ENCODE measurements at regions not wholly inside any gene's neighbourhood (a gene's known extent, or its start where the extent isn't known, plus 50 kb on each side); places are given as distances from the start of the nearest gene placed in this dataset.
"Not testable (repeated sequence)": the region's sequence is repeated elsewhere in the genome, so short reads cannot be mapped to it uniquely, and the experiment has no call there.

DNA sequence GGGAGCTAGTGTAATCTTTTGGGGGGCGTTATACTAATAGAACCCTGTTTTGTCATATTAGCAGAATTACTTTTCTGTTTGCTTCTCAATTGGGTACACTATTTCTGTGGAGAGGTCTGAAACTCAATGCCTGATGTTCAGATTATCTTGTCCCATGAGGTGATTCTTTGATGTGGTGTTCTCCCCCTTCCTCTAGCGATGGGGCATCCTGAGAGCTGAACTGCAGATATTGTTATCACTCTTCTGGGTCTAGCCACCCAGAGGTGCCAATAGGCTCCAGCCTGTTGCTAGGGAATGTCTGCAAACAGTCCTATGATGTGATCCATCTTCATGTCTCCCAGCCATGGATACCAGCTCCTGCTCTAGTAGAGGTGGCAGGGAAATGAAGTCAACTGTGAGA lies 233.1 kb upstream of the RASA1 start:
- CTCF ChIA-PET = no interaction called here
- no peak overlapping the region for H3K27ac Mint-ChIP-seq
- TF ChIP-seq, protein P1, sequence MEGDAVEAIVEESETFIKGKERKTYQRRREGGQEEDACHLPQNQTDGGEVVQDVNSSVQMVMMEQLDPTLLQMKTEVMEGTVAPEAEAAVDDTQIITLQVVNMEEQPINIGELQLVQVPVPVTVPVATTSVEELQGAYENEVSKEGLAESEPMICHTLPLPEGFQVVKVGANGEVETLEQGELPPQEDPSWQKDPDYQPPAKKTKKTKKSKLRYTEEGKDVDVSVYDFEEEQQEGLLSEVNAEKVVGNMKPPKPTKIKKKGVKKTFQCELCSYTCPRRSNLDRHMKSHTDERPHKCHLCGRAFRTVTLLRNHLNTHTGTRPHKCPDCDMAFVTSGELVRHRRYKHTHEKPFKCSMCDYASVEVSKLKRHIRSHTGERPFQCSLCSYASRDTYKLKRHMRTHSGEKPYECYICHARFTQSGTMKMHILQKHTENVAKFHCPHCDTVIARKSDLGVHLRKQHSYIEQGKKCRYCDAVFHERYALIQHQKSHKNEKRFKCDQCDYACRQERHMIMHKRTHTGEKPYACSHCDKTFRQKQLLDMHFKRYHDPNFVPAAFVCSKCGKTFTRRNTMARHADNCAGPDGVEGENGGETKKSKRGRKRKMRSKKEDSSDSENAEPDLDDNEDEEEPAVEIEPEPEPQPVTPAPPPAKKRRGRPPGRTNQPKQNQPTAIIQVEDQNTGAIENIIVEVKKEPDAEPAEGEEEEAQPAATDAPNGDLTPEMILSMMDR (IDR thresholded peaks at IDR 0.05) = no peak
- intact Hi-C loops (cut with micrococcal nuclease) = no loop called here
- DNase-seq (no peak), ATAC-seq (no peak)
- no peaks in the 10 kb centered on the region for H3K36me3 Mint-ChIP-seq (ENCODE audit: low read depth)
- POLR2A ChIA-PET = no interaction called here
- H3K9me3 Mint-ChIP-seq = peaks cover 5% of the 10 kb centered on the region
- peaks cover 10% of the 10 kb centered on the region for H3K4me1 Mint-ChIP-seq (ENCODE audit: low read depth)
- H3K27me3 Mint-ChIP-seq = no peaks in the 10 kb centered on the region
- H3K4me3 Mint-ChIP-seq = no peak overlapping the region

DNA sequence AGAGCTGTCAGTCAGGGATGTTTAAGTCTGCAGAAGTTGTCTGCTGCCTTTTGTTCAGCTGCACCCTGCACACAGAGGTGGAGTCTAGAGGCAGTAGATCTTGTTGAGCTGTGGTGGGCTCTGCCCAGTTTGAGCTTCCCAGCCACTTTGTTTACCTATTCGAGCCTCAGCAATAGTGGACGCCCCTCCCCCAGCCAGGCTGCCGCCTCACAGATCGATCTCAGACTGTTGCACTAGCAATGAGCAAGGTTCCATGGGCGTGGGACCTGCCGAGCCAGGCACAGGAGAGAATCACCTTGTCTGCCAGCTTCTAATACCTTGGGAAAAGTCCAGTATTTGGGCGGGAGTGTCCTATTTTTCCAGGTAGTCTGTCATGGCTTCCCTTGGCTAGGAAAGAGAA lies 225.1 kb upstream of the RASA1 start:
- no peak overlapping the region for H3K4me3 Mint-ChIP-seq
- H3K36me3 Mint-ChIP-seq (ENCODE audit: low read depth) = no peaks in the 10 kb centered on the region
- TF ChIP-seq, protein P1 (IDR thresholded peaks at IDR 0.05) = no peak
- H3K4me1 Mint-ChIP-seq (ENCODE audit: low read depth) = peaks cover 10% of the 10 kb centered on the region
- intact Hi-C loops (cut with micrococcal nuclease) = no loop called here
- H3K27me3 Mint-ChIP-seq = no peaks in the 10 kb centered on the region
- ChIA-PET POLR2A (no interaction called here), CTCF (no interaction called here)
- DNase-seq = no peak
- ATAC-seq = no peak
- H3K9me3 Mint-ChIP-seq = peaks cover 5% of the 10 kb centered on the region
- no peak overlapping the region for H3K27ac Mint-ChIP-seq

DNA sequence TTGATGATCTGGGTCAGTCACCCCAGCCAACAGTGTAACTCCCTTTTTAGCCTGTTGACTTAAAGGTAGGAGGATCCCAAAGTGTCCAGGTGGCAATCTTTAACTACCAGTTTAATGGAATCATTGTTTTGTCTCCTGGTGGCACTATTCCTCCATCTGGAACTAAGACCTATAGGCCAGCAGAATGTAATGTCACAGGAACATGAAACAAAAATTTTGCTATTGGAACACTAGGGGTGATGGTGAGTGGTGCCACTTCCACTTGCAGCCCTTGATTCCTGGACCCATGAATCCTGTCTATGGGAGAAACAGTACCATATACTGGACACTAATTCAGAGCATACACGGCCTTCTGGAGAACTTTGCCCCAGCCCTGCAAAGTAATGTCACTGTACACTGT lies 219.5 kb upstream of the RASA1 start:
- intact Hi-C loops (cut with micrococcal nuclease) = no loop called here
- Mint-ChIP-seq H3K9me3 (peaks cover 15% of the 10 kb centered on the region), H3K36me3 (ENCODE audit: low read depth) (peaks cover 3% of the 10 kb centered on the region), H3K4me1 (ENCODE audit: low read depth) (no peaks in the 10 kb centered on the region), H3K4me3 (no peak overlapping the region), H3K27ac (no peak overlapping the region), H3K27me3 (no peaks in the 10 kb centered on the region)
- no peak for ATAC-seq
- no peak for DNase-seq
- TF ChIP-seq, protein P1 (IDR thresholded peaks at IDR 0.05) = no peak
- POLR2A ChIA-PET = no interaction called here
- CTCF ChIA-PET = no interaction called here

DNA sequence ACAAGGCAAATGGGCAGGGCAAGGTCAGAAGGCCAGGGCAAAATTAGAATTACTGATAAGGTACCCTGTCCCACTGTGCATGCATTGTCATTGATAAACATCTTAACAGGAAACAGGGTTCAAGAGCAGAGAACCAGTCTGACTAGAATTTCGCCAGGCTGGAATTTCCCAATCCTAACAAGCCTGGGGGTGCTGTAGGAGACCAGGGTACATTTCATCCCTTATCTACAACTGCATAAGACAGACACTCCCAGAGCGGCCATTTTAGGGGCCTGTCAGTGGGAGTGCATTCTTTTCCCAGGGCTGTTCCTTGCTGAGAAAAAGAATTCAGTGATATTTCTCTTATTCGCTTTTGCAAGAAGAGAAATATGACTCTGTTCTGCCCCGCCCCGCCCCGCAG lies 218.7 kb upstream of the RASA1 start:
- POLR2A ChIA-PET; ATAC-seq; H3K4me3 Mint-ChIP-seq; DNase-seq; H3K36me3 Mint-ChIP-seq (ENCODE audit: low read depth); H3K27me3 Mint-ChIP-seq; intact Hi-C loops (cut with micrococcal nuclease); H3K27ac Mint-ChIP-seq; H3K4me1 Mint-ChIP-seq (ENCODE audit: low read depth); CTCF ChIA-PET: not testable (repeated sequence)
- H3K9me3 Mint-ChIP-seq = peaks cover 15% of the 10 kb centered on the region

DNA sequence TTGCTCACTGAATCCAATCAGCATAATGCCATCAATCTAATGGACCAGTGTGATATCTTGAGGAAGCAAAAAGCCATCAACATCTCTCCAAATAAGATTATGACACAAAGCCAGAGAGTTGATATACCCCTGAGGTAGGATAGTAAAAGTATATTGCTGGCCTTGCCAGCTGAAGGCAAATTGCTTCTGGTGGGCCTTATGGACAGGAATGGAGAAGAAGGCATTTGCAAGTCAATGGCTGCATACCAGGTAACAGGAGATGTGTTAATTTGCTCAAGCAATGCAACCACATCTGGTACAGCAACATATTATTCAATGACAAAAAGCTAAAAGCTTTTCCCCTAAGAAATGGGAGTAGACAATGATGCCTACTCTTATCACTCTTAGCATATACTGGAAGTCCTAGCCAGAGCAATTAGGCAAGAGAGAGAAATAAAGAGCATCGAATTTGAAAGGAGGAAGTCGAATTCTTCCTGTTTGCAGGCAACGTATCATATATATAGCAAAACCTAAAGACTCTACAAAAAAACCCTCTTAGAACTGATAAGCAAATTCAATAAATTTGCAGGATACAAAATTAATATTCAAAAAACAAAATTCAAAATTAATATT lies 216.1 kb upstream of the RASA1 start:
- Mint-ChIP-seq H3K4me1 (ENCODE audit: low read depth) (no peaks in the 10 kb centered on the region), H3K27me3 (no peaks in the 10 kb centered on the region), H3K4me3 (no peak overlapping the region), H3K9me3 (peaks cover 15% of the 10 kb centered on the region), H3K36me3 (ENCODE audit: low read depth) (peaks cover 3% of the 10 kb centered on the region), H3K27ac (no peak overlapping the region)
- DNase-seq (no peak), ATAC-seq (no peak)
- intact Hi-C loops (cut with micrococcal nuclease) = no loop called here
- CTCF ChIA-PET = interaction anchor here (1.0 kb wide), 1 partner anchor 11 kb away, joined by 3 read pairs; no protein-coding TSS in a partner anchor
- POLR2A ChIA-PET = no interaction called here
- TF ChIP-seq, protein P1 (IDR thresholded peaks at IDR 0.05) = no peak

DNA sequence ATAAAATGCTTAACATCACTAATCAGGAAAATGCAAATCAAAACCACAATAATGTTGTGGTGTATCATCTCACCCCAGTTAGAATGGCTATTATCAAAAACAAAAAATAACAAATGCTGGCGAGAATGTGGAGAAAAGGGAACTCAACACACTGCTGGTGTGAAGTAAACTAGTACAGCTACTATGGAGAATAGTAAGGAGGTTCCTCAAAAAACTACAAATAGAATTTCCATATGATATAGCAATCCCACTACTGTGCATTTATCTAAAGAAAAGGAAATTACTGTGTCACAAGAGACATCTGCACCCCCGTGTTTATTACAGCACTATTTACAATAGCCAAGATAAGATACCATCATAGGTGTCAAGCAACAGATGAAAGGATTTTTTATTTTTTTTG lies 214.5 kb upstream of the RASA1 start:
- ChIA-PET CTCF (no interaction called here), POLR2A (no interaction called here)
- DNase-seq (no peak), ATAC-seq (no peak)
- H3K27ac Mint-ChIP-seq = no peak overlapping the region
- no peak overlapping the region for H3K4me3 Mint-ChIP-seq
- H3K9me3 Mint-ChIP-seq = peaks cover 17% of the 10 kb centered on the region
- TF ChIP-seq, protein P1 (IDR thresholded peaks at IDR 0.05) = no peak
- peaks cover 3% of the 10 kb centered on the region for H3K36me3 Mint-ChIP-seq (ENCODE audit: low read depth)
- intact Hi-C loops (cut with micrococcal nuclease) = no loop called here
- H3K4me1 Mint-ChIP-seq (ENCODE audit: low read depth) = no peaks in the 10 kb centered on the region
- no peaks in the 10 kb centered on the region for H3K27me3 Mint-ChIP-seq
